ENCODE measurements at regions not wholly inside any gene's neighbourhood (a gene's known extent, or its start where the extent isn't known, plus 50 kb on each side); places are given as distances from the start of the nearest gene placed in this dataset.

DNA sequence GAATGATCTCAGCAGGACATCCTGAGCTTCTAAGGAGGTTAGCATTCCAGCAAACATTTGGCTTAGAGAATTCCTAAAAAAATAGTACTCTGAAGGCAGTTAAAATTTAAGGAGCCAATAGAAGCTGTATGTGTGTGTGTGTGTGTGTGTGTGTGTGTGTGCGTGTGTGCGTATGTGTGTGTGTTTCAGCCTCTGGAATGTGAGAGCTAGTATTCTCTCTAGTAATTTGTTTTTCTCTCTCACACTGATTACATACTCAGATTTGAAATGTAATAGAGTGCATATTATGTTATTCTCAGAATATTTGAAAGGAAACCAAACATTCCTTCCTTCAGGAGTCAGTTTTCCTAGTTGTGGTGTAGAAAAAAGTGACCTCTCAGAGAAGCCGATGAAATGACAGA is 279.6 kb downstream of the TMEM38B start:
- TF ChIP-seq TCF12 (IDR thresholded peaks at IDR 0.05; ENCODE audit: low read depth) = no peak
- TF ChIP-seq EGR1 (IDR thresholded peaks at IDR 0.05) = no peak

DNA sequence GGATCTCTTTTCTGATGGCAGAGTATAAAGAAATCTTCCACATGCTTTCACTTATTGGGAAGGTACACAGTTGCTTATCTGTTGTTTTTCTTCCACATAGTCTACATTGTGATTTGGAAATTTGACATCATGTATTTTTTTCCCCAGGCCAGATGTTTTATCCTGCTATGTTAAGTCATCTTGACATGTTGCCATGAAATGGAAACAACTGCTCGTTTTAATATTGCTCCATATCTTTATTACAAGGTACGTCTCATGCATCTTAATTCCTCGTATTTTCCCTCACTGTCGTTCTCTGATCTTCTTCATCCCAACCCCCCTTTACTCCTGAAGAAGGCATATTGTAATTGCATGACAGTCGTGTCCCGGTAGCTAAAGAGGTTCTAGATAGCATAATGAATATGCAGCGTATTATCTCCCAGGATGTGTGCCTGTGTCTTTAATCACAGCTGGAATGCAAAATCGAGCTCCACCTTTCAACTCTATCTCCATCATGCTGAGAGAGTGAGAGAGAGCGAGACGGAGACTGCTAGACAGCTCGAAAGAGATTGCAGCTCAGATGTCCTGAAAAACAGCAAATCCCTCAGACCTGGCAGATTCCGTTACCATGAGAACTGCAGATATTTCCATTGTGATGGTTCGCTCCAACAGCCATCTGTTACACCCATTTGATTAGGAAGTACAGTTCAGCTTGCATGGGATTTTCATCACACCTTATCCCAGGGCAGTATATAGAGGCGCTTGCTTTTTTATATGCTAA is 281.7 kb downstream of the TMEM38B start:
- TF ChIP-seq CREB1 (IDR thresholded peaks at IDR 0.05; ENCODE audit: low read depth) (no peak), RAD21 (IDR thresholded peaks at IDR 0.05; ENCODE audit: low read depth) (no peak), EGR1 (IDR thresholded peaks at IDR 0.05) (no peak)
- TF ChIP-seq, protein P1, sequence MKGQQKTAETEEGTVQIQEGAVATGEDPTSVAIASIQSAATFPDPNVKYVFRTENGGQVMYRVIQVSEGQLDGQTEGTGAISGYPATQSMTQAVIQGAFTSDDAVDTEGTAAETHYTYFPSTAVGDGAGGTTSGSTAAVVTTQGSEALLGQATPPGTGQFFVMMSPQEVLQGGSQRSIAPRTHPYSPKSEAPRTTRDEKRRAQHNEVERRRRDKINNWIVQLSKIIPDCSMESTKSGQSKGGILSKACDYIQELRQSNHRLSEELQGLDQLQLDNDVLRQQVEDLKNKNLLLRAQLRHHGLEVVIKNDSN (IDR thresholded peaks at IDR 0.05) = no peak

DNA sequence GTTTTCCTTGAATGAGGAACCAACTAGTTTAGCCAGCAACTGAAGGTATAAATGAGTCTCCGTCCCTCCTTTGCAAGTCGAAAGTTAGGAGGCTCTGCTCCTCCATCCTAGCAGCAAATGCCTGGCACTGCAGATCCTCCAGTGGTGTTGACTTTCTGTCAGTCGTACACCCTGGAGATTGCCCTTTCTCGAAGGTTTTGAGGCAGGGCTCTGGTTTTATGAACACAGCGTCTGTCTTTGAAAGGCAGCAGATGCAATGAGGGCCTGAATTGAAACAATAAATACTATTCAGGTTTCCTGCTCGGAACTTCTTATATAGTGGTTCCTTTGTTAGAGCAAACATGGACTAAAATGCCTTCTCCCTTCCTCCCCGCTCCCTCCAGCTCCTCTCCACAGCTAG is 284.0 kb downstream of the TMEM38B start:
- TF ChIP-seq, protein P2, sequence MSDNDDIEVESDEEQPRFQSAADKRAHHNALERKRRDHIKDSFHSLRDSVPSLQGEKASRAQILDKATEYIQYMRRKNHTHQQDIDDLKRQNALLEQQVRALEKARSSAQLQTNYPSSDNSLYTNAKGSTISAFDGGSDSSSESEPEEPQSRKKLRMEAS (IDR thresholded peaks at IDR 0.05) = no peak
- TF ChIP-seq CEBPB (IDR thresholded peaks at IDR 0.05) (no peak), RAD21 (IDR thresholded peaks at IDR 0.05; ENCODE audit: low read depth) (no peak), TAF1 (IDR thresholded peaks at IDR 0.05; ENCODE audit: low read depth) (no peak), FOXM1 (IDR thresholded peaks at IDR 0.05; ENCODE audit: borderline replicate concordance, low read depth) (no peak), YY1 (IDR thresholded peaks at IDR 0.05; ENCODE audit: low read depth) (no peak), EGR1 (IDR thresholded peaks at IDR 0.05) (no peak), NFIC (IDR thresholded peaks at IDR 0.05) (no peak), ZBTB7A (IDR thresholded peaks at IDR 0.05; ENCODE audit: low read depth) (no peak), CREB1 (IDR thresholded peaks at IDR 0.05; ENCODE audit: low read depth) (no peak)

DNA sequence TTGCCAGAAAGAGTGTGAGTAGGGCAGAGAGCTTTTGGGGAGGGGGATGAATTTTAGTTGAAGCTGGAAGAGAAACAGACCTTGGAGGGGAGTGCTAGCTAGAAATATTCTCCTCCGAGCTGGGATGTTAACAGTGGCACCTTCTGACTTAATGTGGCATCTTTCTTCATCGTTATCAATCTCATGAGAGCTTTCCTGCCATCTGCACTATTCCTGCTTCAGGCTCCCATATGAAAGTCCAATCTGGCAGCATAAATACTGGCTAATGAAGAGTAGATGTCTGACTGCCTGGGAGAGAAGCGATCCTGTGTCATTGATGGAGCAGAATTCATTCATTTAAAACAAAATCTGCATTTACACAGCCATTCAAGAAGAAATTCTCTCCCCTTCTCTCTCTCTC is 284.5 kb downstream of the TMEM38B start:
- no peak for TF ChIP-seq RAD21 (IDR thresholded peaks at IDR 0.05; ENCODE audit: low read depth)
- TF ChIP-seq CEBPB (IDR thresholded peaks at IDR 0.05) = no peak
- TF ChIP-seq, protein P1 (IDR thresholded peaks at IDR 0.05) = no peak
- no peak for TF ChIP-seq CREB1 (IDR thresholded peaks at IDR 0.05; ENCODE audit: low read depth)
- TF ChIP-seq FOXM1 (IDR thresholded peaks at IDR 0.05; ENCODE audit: borderline replicate concordance, low read depth) = no peak
- no peak for TF ChIP-seq EP300 (IDR thresholded peaks at IDR 0.05; ENCODE audit: borderline replicate concordance)
- no peak for TF ChIP-seq YY1 (IDR thresholded peaks at IDR 0.05; ENCODE audit: low read depth)

DNA sequence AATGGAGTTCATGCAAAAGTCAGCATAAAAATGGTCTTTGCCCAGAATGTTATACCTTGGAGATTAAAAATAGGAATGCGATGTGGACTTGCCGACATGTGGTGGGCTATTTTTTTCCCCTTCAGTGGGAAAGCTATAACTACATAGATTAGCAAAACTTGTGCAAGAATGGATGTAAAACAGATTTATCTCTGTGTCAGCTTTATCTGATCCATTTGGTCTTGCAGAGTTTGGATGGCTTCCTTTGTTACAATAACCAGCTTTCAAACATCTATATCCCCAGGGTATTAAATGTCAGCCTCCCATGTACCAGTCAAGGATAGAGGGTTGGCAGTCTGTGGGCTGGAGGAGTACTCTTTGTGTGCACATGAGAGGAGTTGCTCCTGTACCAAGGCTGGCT is 284.9 kb downstream of the TMEM38B start:
- TF ChIP-seq YY1 (IDR thresholded peaks at IDR 0.05; ENCODE audit: low read depth) (no peak), RAD21 (IDR thresholded peaks at IDR 0.05; ENCODE audit: low read depth) (no peak)

DNA sequence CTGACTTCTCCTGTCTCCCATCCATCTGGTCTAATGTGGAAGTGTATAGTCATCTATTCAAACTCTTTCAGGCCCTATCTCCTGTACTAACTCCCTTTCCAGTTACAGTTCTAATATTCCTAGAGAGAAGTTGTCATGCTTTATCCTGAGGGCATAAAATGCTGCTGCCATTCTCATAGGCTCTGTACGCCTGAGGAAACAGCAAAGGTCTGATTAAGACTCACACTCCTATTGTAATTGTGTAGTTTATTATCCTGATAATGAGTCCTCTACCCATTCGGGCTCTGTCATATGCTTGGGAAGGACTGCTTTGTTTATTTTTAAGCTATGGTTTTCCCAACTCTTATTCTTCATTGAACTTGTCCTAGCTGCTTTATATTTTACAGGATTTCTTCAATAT is 290.4 kb downstream of the TMEM38B start:
- no peak for TF ChIP-seq TAF1 (IDR thresholded peaks at IDR 0.05; ENCODE audit: low read depth)
- TF ChIP-seq EP300 (IDR thresholded peaks at IDR 0.05; ENCODE audit: borderline replicate concordance) = no peak
- no peak for TF ChIP-seq CREB1 (IDR thresholded peaks at IDR 0.05; ENCODE audit: low read depth)
- TF ChIP-seq TEAD4 (IDR thresholded peaks at IDR 0.05) = no peak
- TF ChIP-seq ZBTB7A (IDR thresholded peaks at IDR 0.05; ENCODE audit: low read depth) = no peak
- TF ChIP-seq NFIC (IDR thresholded peaks at IDR 0.05) = no peak
- TF ChIP-seq TCF12 (IDR thresholded peaks at IDR 0.05; ENCODE audit: low read depth) = no peak
- no peak for TF ChIP-seq CEBPB (IDR thresholded peaks at IDR 0.05)
- no peak for TF ChIP-seq RAD21 (IDR thresholded peaks at IDR 0.05; ENCODE audit: low read depth)
- TF ChIP-seq, protein P3, sequence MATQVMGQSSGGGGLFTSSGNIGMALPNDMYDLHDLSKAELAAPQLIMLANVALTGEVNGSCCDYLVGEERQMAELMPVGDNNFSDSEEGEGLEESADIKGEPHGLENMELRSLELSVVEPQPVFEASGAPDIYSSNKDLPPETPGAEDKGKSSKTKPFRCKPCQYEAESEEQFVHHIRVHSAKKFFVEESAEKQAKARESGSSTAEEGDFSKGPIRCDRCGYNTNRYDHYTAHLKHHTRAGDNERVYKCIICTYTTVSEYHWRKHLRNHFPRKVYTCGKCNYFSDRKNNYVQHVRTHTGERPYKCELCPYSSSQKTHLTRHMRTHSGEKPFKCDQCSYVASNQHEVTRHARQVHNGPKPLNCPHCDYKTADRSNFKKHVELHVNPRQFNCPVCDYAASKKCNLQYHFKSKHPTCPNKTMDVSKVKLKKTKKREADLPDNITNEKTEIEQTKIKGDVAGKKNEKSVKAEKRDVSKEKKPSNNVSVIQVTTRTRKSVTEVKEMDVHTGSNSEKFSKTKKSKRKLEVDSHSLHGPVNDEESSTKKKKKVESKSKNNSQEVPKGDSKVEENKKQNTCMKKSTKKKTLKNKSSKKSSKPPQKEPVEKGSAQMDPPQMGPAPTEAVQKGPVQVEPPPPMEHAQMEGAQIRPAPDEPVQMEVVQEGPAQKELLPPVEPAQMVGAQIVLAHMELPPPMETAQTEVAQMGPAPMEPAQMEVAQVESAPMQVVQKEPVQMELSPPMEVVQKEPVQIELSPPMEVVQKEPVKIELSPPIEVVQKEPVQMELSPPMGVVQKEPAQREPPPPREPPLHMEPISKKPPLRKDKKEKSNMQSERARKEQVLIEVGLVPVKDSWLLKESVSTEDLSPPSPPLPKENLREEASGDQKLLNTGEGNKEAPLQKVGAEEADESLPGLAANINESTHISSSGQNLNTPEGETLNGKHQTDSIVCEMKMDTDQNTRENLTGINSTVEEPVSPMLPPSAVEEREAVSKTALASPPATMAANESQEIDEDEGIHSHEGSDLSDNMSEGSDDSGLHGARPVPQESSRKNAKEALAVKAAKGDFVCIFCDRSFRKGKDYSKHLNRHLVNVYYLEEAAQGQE (IDR thresholded peaks at IDR 0.05; ENCODE audit: low read depth) = no peak
- no peak for TF ChIP-seq FOXM1 (IDR thresholded peaks at IDR 0.05; ENCODE audit: borderline replicate concordance, low read depth)
- no peak for TF ChIP-seq EGR1 (IDR thresholded peaks at IDR 0.05)
- TF ChIP-seq, protein P2 (IDR thresholded peaks at IDR 0.05) = no peak

DNA sequence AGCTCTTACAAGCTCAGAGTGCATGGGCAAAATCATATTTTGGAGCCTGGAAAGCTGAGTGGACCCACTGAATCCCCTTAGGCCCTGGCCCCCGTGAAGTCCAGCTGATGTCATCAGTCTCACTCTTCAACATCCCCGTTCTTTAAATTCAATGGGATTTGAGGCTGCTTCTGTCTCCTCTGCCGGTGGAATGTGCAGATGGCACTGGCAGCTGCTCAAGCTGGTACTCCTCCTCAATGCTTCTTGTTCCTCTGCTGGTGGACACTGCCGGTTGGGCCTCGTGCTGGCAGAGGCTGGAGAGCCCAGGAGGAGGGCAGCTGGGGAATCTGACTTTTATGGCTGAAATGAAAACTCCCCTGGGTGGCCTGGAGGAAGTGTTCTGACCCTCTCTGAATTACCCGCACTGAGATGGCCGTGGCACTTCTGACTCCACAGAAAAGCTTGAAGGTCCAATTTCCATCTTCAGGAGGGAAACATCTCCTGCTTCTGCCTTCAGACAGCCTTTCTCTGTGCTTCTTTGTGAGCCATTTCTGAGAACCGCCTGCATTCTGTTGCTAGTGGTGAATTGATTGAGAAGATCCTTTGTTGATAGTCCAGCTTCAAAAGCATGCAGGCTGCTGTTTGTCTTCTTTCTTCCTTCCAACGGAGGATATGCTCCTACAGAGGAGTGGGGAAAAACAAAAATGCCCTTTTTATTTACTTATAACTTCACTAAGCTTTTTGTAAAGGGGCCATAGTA is 298.9 kb downstream of the TMEM38B start:
- TF ChIP-seq, protein P2 (IDR thresholded peaks at IDR 0.05) = no peak
- TF ChIP-seq CREB1 (IDR thresholded peaks at IDR 0.05; ENCODE audit: low read depth) = no peak
- no peak for TF ChIP-seq EP300 (IDR thresholded peaks at IDR 0.05; ENCODE audit: borderline replicate concordance)
